CD4-positive, alpha-beta T cell (primary cell): ENCODE measurements at regions not wholly inside any gene's neighbourhood (a gene's known extent, or its start where the extent isn't known, plus 50 kb on each side); places are given as distances from the start of the nearest gene placed in this dataset.
"Not testable (repeated sequence)": the region's sequence is repeated elsewhere in the genome, so short reads cannot be mapped to it uniquely, and the experiment has no call there.

Experiments
- ATAC-seq: fragments of 200-7000 bp; cut with Tn5 transposase; one replicate; pipeline ENCODE4 v1.10.0; 2022; ENCODE audit warnings: mild to moderate bottlenecking; ENCODE audit not compliant: poor library complexity
- CTCF ChIA-PET: fragments of 350-600 bp; sonication (Branson Sonifier 250); formaldehyde crosslinking; loops from one replicate; lab custom pipeline; 2021; ENCODE audit warnings: antibody characterized with exemption, inconsistent platforms; lab: Charles Lee
- POLR2A ChIA-PET: fragments of 350-600 bp; sonication (Branson Sonifier 250); formaldehyde crosslinking; loops from one replicate; lab custom pipeline; 2021; ENCODE audit warnings: antibody characterized with exemption, inconsistent platforms; lab: Charles Lee
- DNase-seq, 14 experiments: peaks; one replicate each; pipeline ENCODE4 v3.0.0-alpha.2; 2013 to 2020; ENCODE audit warnings: mixed read lengths in 2 of 14
- H3K27ac ChIP-seq, 2 donors: one replicate each; pipeline versions ENCODE4 v1.5.1 to v1.7.0; 2013; ENCODE audit warnings: low read length in 2 of 2, low read depth in 1 of 2, mild to moderate bottlenecking in 1 of 2
- H3K27me3 ChIP-seq, 2 experiments: 1 replicate in 1 of 2; 2 replicates in 1 of 2; pipeline versions ENCODE4 v1.6.1 to v1.7.0; 2013; ENCODE audit warnings: low read length in 2 of 2, control low read depth in 1 of 2, mild to moderate bottlenecking in 1 of 2, moderate library complexity in 1 of 2; ENCODE audit not compliant: insufficient read depth in 2 of 2, control insufficient read depth in 1 of 2
- H3K36me3 ChIP-seq: one replicate; pipeline ENCODE4 v1.6.1; 2013; ENCODE audit warnings: low read length, control low read depth; ENCODE audit not compliant: insufficient read depth
- H3K4me1 ChIP-seq: one replicate; pipeline ENCODE4 v1.6.1; 2013; ENCODE audit warnings: low read length, control low read depth; ENCODE audit not compliant: insufficient read depth
- H3K4me3 ChIP-seq: one replicate; pipeline ENCODE4 v1.5.1; 2013; ENCODE audit warnings: mild to moderate bottlenecking, low read length, moderate library complexity
- H3K9me3 ChIP-seq, 2 experiments: 1 replicate in 1 of 2; 2 replicates in 1 of 2; pipeline versions ENCODE4 v1.6.1 to v1.7.0; 2013; ENCODE audit warnings: low read length in 2 of 2, mild to moderate bottlenecking in 2 of 2, control low read depth in 1 of 2, moderate library complexity in 1 of 2; ENCODE audit not compliant: control insufficient read depth in 1 of 2, insufficient read depth in 1 of 2
- H3K27ac Mint-ChIP-seq: one replicate; pipeline ENCODE4 v1.8.0; 2020; ENCODE audit warnings: mixed read lengths
- H3K27me3 Mint-ChIP-seq: one replicate; pipeline ENCODE4 v1.8.0; 2021; ENCODE audit warnings: mixed read lengths
- H3K36me3 Mint-ChIP-seq: one replicate; pipeline ENCODE4 v1.8.0; 2021; ENCODE audit warnings: low read depth, mixed read lengths
- H3K4me1 Mint-ChIP-seq: one replicate; pipeline ENCODE4 v1.8.0; 2021; ENCODE audit warnings: low read depth, mixed read lengths
- H3K4me3 Mint-ChIP-seq: one replicate; pipeline ENCODE4 v1.8.0; 2020; ENCODE audit warnings: mild to moderate bottlenecking, mixed read lengths
- H3K9me3 Mint-ChIP-seq: one replicate; pipeline ENCODE4 v1.8.0; 2020; ENCODE audit warnings: mixed read lengths
- CTCF ChIP-seq: fragments of 200-600 bp; IDR thresholded peaks from one replicate; pipeline ENCODE4 v1.8.0; 2022; ENCODE audit warnings: antibody characterized with exemption, mild to moderate bottlenecking
- intact Hi-C, 2 experiments: fragments of 100-400 bp; cut with DNase I in 1 of 2; cut with micrococcal nuclease in 1 of 2; formaldehyde crosslinking; loops; one replicate each; pipeline versions ENCODE4 v1.15.1 to v1.9.0; 2023 to 2025; cut with DNase I, micrococcal nuclease

GRCh38 chr3:168684519-168684918 lies 588.8 kb upstream of the GOLIM4 start:
- CTCF ChIA-PET, result no interaction called here
- Mint-ChIP-seq H3K36me3 (no peaks in the 10 kb centered on the region), H3K27ac (no peak overlapping the region), H3K27me3 (no peaks in the 10 kb centered on the region), H3K4me3 (no peak overlapping the region), H3K4me1 (no peaks in the 10 kb centered on the region), H3K9me3 (no peaks in the 10 kb centered on the region)
- no peak overlapping the region for H3K4me3 ChIP-seq
- TF ChIP-seq CTCF, result no peak
- POLR2A ChIA-PET, result no interaction called here
- H3K27ac ChIP-seq, result no peak overlapping the region
- no peaks in the 10 kb centered on the region for H3K4me1 ChIP-seq
- no peaks in the 10 kb centered on the region for H3K36me3 ChIP-seq
- ATAC-seq (no peak), DNase-seq (no peak)
- H3K9me3 ChIP-seq, result no peaks in the 10 kb centered on the region
- intact Hi-C loops, result no loop called here
- H3K27me3 ChIP-seq, result no peaks in the 10 kb centered on the region

GRCh38 chr3:168678730-168679129 lies 583.0 kb upstream of the GOLIM4 start:
- POLR2A ChIA-PET, result no interaction called here
- H3K4me1 Mint-ChIP-seq, result no peaks in the 10 kb centered on the region
- H3K4me3 ChIP-seq, result no peak overlapping the region
- no peak overlapping the region for H3K27ac Mint-ChIP-seq
- H3K36me3 ChIP-seq, result no peaks in the 10 kb centered on the region
- DNase-seq, result no peak
- no peak overlapping the region for H3K4me3 Mint-ChIP-seq
- H3K9me3 ChIP-seq, result no peaks in the 10 kb centered on the region
- no peaks in the 10 kb centered on the region for H3K36me3 Mint-ChIP-seq
- CTCF ChIA-PET, result no interaction called here
- no peaks in the 10 kb centered on the region for H3K9me3 Mint-ChIP-seq
- no peak for ATAC-seq
- intact Hi-C loops, result no loop called here
- no peaks in the 10 kb centered on the region for H3K27me3 ChIP-seq
- H3K27ac ChIP-seq, result no peak overlapping the region
- no peaks in the 10 kb centered on the region for H3K4me1 ChIP-seq
- no peaks in the 10 kb centered on the region for H3K27me3 Mint-ChIP-seq
- no peak for TF ChIP-seq CTCF

GRCh38 chr3:168671091-168671490 lies 575.4 kb upstream of the GOLIM4 start:
- Histone ChIP-seq H3K36me3 (no peaks in the 10 kb centered on the region), H3K27ac (no peak overlapping the region), H3K4me3 (no peak overlapping the region), H3K27me3 (no peaks in the 10 kb centered on the region), H3K4me1 (no peaks in the 10 kb centered on the region), H3K9me3 (no peaks in the 10 kb centered on the region)
- no peak for DNase-seq
- POLR2A ChIA-PET, result no interaction called here
- Mint-ChIP-seq H3K36me3 (no peaks in the 10 kb centered on the region), H3K27ac (no peak overlapping the region), H3K4me1 (no peaks in the 10 kb centered on the region), H3K9me3 (no peaks in the 10 kb centered on the region), H3K4me3 (no peak overlapping the region), H3K27me3 (no peaks in the 10 kb centered on the region)
- CTCF ChIA-PET, result no interaction called here
- no peak for ATAC-seq
- TF ChIP-seq CTCF, result no peak
- intact Hi-C loops, result no loop called here

- POLR2A ChIA-PET, H3K27ac Mint-ChIP-seq, H3K36me3 Mint-ChIP-seq, ATAC-seq, CTCF ChIA-PET, H3K27me3 Mint-ChIP-seq, H3K27ac ChIP-seq, H3K4me3 Mint-ChIP-seq, H3K4me1 Mint-ChIP-seq, H3K9me3 ChIP-seq, H3K36me3 ChIP-seq, DNase-seq, H3K4me1 ChIP-seq, intact Hi-C loops, H3K9me3 Mint-ChIP-seq, H3K4me3 ChIP-seq, H3K27me3 ChIP-seq: not testable (repeated sequence)
Observed at GRCh38 chr3:168660879-168661657, 565.3 kb upstream of the GOLIM4 start.
